Neural cell (in vitro differentiated cells): ENCODE measurements at regions not wholly inside any gene's neighbourhood (a gene's known extent, or its start where the extent isn't known, plus 50 kb on each side); places are given as distances from the start of the nearest gene placed in this dataset.

ENCODE experiments used
- H2AFZ ChIP-seq: fragments of 200-600, 300-800 bp; sonication (generic), shearing (Covaris generic); 2 replicates; pipeline ENCODE4 v1.6.0; 2014; ENCODE audit warnings: low read depth, mild to moderate bottlenecking, antibody characterized with exemption, low read length, moderate library complexity
- H3F3A ChIP-seq: fragments of 200-600 bp; shearing (Covaris generic); 2 replicates; pipeline ENCODE4 v1.6.1; 2016; ENCODE audit warnings: mild to moderate bottlenecking, moderate library complexity, mixed read lengths, antibody characterized with exemption, low read length; ENCODE audit not compliant: insufficient read depth, poor library complexity, severe bottlenecking
- H3K27ac ChIP-seq: fragments of 200-600, 300-800 bp; sonication (generic), shearing (Covaris generic); 2 replicates; pipeline ENCODE4 v1.5.1; 2014; ENCODE audit warnings: mild to moderate bottlenecking, low read length, moderate library complexity
- H3K27me3 ChIP-seq: fragments of 300-800, 200-600 bp; sonication (generic), shearing (Covaris generic); 2 replicates; pipeline ENCODE4 v1.6.0; 2014; ENCODE audit warnings: mild to moderate bottlenecking, low read depth, low read length, moderate library complexity; ENCODE audit not compliant: insufficient read depth
- H3K36me3 ChIP-seq: fragments of 300-800, 200-600 bp; sonication (generic), shearing (Covaris generic); 2 replicates; pipeline ENCODE4 v1.5.1; 2014; ENCODE audit warnings: mild to moderate bottlenecking, antibody characterized with exemption, low read length, moderate library complexity; ENCODE audit not compliant: insufficient read depth
- H3K4me2 ChIP-seq: fragments of 300-800, 200-600 bp; sonication (generic), shearing (Covaris generic); 2 replicates; pipeline ENCODE4 v1.6.0; 2014; ENCODE audit warnings: mild to moderate bottlenecking, low read length
- H3K4me3 ChIP-seq: fragments of 300-800, 200-600 bp; sonication (generic), shearing (Covaris generic); 2 replicates; pipeline ENCODE4 v1.5.1; 2014; ENCODE audit warnings: mild to moderate bottlenecking, low read length, moderate library complexity
- H3K79me2 ChIP-seq: fragments of 200-600 bp; shearing (Covaris generic); replicated peaks from 2 replicates; pipeline ENCODE4 v1.6.0; 2014; ENCODE audit warnings: mild to moderate bottlenecking, low read length, moderate library complexity; ENCODE audit not compliant: insufficient read depth
- H3K9ac ChIP-seq: fragments of 300-800, 200-600 bp; sonication (generic), shearing (Covaris generic); 2 replicates; pipeline ENCODE4 v1.6.1; 2016; ENCODE audit warnings: mild to moderate bottlenecking, low read length, mixed read lengths
- H3K9me2 ChIP-seq: fragments of 200-600 bp; shearing (Covaris generic); 2 replicates; pipeline ENCODE4 v1.6.1; 2016; ENCODE audit warnings: mild to moderate bottlenecking, low read length, mixed read lengths; ENCODE audit not compliant: insufficient read depth
- H3K9me3 ChIP-seq: fragments of 200-600, 300-800 bp; sonication (generic), shearing (Covaris generic); 2 replicates; pipeline ENCODE4 v1.6.1; 2016; ENCODE audit warnings: mild to moderate bottlenecking, mixed run types, low read length, moderate library complexity, mixed read lengths
- H4K20me1 ChIP-seq: fragments of 200-600 bp; shearing (Covaris generic); 2 replicates; pipeline ENCODE4 v1.6.1; 2016; ENCODE audit warnings: mild to moderate bottlenecking, mixed run types; ENCODE audit not compliant: insufficient read depth
- CTCF ChIP-seq: fragments of 450-650 bp; IDR thresholded peaks from 2 replicates; pipeline ENCODE4 v1.5.1; 2014; ENCODE audit warnings: antibody characterized with exemption, mild to moderate bottlenecking, moderate library complexity; ENCODE audit not compliant: poor library complexity, severe bottlenecking
- EP300 ChIP-seq: fragments of 450-650 bp; conservative IDR thresholded peaks from 2 replicates; pipeline ENCODE4 v1.6.1; 2014; ENCODE audit warnings: antibody characterized with exemption, mild to moderate bottlenecking, moderate library complexity; ENCODE audit not compliant: poor library complexity, severe bottlenecking
- EZH2 ChIP-seq: fragments of 200-600, 300-800 bp; shearing (Covaris generic), sonication (generic); IDR thresholded peaks from 2 replicates; pipeline ENCODE4 v1.6.1; 2014; ENCODE audit warnings: antibody characterized with exemption, low read length, borderline replicate concordance, mild to moderate bottlenecking; ENCODE audit not compliant: insufficient read depth, poor library complexity, severe bottlenecking
- MXI1 ChIP-seq: fragments of 450-650 bp; conservative IDR thresholded peaks from 2 replicates; pipeline ENCODE4 v1.6.1; 2014; ENCODE audit warnings: antibody characterized with exemption, mild to moderate bottlenecking; ENCODE audit not compliant: poor library complexity, severe bottlenecking
- POLR2AphosphoS5 ChIP-seq: IDR thresholded peaks from 2 replicates; pipeline ENCODE4 v1.6.1; 2012
- RAD21 ChIP-seq: fragments of 450-650 bp; conservative IDR thresholded peaks from 2 replicates; pipeline ENCODE4 v1.6.1; 2014; ENCODE audit warnings: antibody characterized with exemption, mild to moderate bottlenecking, moderate library complexity
- REST ChIP-seq: IDR thresholded peaks from 2 replicates; pipeline ENCODE4 v1.6.1; 2012; ENCODE audit warnings: borderline replicate concordance
- SMC3 ChIP-seq: fragments of 450-650 bp; conservative IDR thresholded peaks from 2 replicates; pipeline ENCODE4 v1.6.1; 2014; ENCODE audit warnings: antibody characterized with exemption, mild to moderate bottlenecking, moderate library complexity; ENCODE audit not compliant: poor library complexity
- TAF1 ChIP-seq: IDR thresholded peaks from 2 replicates; pipeline ENCODE4 v1.6.1; 2012; ENCODE audit warnings: low read depth

GRCh38 chr13:29925457-29926097, 75.2 kb upstream of the UBL3 start:
- no peak overlapping the region for H3K9ac ChIP-seq
- no peak overlapping the region for H3K4me2 ChIP-seq
- H3K4me3 ChIP-seq, result no peak overlapping the region
- H3K27ac ChIP-seq, result no peak overlapping the region
- no peak overlapping the region for H2AFZ ChIP-seq
- no peaks in the 10 kb centered on the region for H3K9me2 ChIP-seq
- no peaks in the 10 kb centered on the region for H3K27me3 ChIP-seq
- TF ChIP-seq EZH2 (no peak), POLR2AphosphoS5 (no peak), CTCF (no peak), MXI1 (no peak), SMC3 (no peak), EP300 (no peak), REST (no peak), TAF1 (no peak), RAD21 (no peak)
- no peaks in the 10 kb centered on the region for H3K79me2 ChIP-seq
- H3K9me3 ChIP-seq, result no peaks in the 10 kb centered on the region
- H3F3A ChIP-seq, result no peaks in the 10 kb centered on the region
- H3K36me3 ChIP-seq, result no peaks in the 10 kb centered on the region
- no peaks in the 10 kb centered on the region for H4K20me1 ChIP-seq

GRCh38 chr13:29924482-29925350, 74.3 kb upstream of the UBL3 start:
- Histone ChIP-seq H3K4me2 (no peak overlapping the region), H3K9ac (no peak overlapping the region), H3K27ac (no peak overlapping the region), H3K36me3 (no peaks in the 10 kb centered on the region), H3K9me2 (no peaks in the 10 kb centered on the region), H3K27me3 (no peaks in the 10 kb centered on the region), H3K4me3 (no peak overlapping the region), H3F3A (no peaks in the 10 kb centered on the region), H3K9me3 (no peaks in the 10 kb centered on the region), H4K20me1 (no peaks in the 10 kb centered on the region), H3K79me2 (no peaks in the 10 kb centered on the region), H2AFZ (no peak overlapping the region)
- TF ChIP-seq EZH2, result no peak
- TF ChIP-seq TAF1, result no peak
- TF ChIP-seq RAD21, result no peak
- TF ChIP-seq CTCF, result no peak
- no peak for TF ChIP-seq EP300
- no peak for TF ChIP-seq REST
- no peak for TF ChIP-seq SMC3
